HUES64 (cell line): ENCODE measurements at regions not wholly inside any gene's neighbourhood (a gene's known extent, or its start where the extent isn't known, plus 50 kb on each side); places are given as distances from the start of the nearest gene placed in this dataset.

Experiments used
- H3K27ac ChIP-seq: 2 replicates; pipeline ENCODE4 v1.7.0; 2013; ENCODE audit warnings: low read depth, low read length, inconsistent platforms
- H3K27me3 ChIP-seq: 2 replicates; pipeline ENCODE4 v1.6.1; 2013; ENCODE audit warnings: mild to moderate bottlenecking, low read length; ENCODE audit not compliant: insufficient read depth
- H3K36me3 ChIP-seq: 2 replicates; pipeline ENCODE4 v1.6.1; 2013; ENCODE audit warnings: mild to moderate bottlenecking, low read length; ENCODE audit not compliant: insufficient read depth
- H3K4me1 ChIP-seq: 2 replicates; pipeline ENCODE4 v1.6.1; 2013; ENCODE audit warnings: mild to moderate bottlenecking, low read length, moderate library complexity; ENCODE audit not compliant: insufficient read depth
- H3K4me3 ChIP-seq: 2 replicates; pipeline ENCODE4 v1.5.1; 2013; ENCODE audit warnings: mild to moderate bottlenecking, low read length, moderate library complexity
- H3K9ac ChIP-seq: 2 replicates; pipeline ENCODE4 v1.6.1; 2013; ENCODE audit warnings: mild to moderate bottlenecking, low read depth, low read length
- H3K9me3 ChIP-seq: 2 replicates; pipeline ENCODE4 v1.6.1; 2013; ENCODE audit warnings: low read depth, low read length; ENCODE audit not compliant: insufficient read depth
- WGBS: fragments of 150-250, 120-280 bp; methylation state at CpG from one replicate; pipeline ENCODE4 v1.1.7; 2013; ENCODE audit warnings: missing lambda C conversion rate; 5-methylcytosine and 5-hydroxymethylcytosine counted together

DNA sequence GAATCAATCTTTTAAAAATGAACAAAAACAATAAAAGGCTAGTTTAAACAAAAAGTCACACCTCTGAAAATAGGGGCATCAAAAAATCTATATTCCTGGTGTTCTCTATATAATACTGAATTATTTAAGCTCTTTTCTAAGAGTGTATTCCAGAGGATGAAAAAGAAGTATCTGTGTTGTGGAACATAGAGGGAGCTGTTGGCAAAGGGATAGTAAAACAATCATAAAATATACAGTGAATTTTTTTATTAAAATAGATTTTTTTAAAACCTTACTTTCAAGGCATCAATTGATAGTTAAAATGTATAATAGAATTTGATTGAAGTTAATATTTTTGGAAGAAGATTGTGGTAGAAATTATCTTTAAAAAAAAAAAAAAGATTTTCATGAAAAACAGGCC, 1409.1 kb upstream of the CELF2 start:
- Histone ChIP-seq H3K27me3 (no peaks in the 10 kb centered on the region), H3K27ac (no peak overlapping the region), H3K9me3 (no peaks in the 10 kb centered on the region), H3K4me1 (peaks cover 26% of the 10 kb centered on the region), H3K9ac (no peak overlapping the region), H3K4me3 (no peak overlapping the region), H3K36me3 (no peaks in the 10 kb centered on the region)

DNA sequence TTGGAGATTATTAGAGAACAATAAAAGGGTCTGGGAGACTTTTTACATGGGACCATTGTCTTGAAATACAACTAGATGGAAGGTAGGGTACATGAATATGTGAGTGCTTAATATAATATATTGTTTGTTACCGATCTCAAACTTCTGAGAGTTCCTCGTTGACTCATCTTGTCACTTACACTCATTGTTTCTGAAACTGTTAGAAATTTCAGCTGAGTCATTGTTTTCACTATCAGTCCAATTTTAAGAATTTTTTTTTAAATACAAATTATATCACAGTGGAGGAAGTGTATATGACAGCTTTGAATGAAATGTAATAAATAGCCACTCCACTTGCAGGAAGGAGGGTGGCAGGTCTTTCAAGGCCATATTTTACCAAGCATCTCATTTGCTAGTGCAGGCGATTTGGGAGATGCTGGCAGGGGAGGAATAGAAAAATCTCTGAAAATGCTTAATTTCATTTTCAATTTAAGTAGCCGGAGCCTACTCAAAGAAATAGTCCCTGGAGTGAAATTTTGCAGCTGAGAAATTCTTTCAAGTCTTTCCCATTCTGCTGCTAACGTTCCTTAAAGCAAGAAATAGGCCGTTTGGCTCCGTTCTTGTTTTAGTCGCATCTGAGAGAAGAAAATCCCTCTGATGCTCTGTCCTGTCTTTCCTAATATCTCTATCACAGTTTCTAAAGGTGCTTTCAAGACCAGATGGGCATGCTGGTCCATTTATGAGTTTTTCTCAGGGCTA, 1404.2 kb upstream of the CELF2 start:
- Histone ChIP-seq H3K9me3 (no peaks in the 10 kb centered on the region), H3K27ac (no peak overlapping the region), H3K4me1 (0 out of 2 replicates have a peak, but pooled peaks cover 5% of the 10 kb centered on the region), H3K36me3 (no peaks in the 10 kb centered on the region), H3K4me3 (no peak overlapping the region), H3K27me3 (no peaks in the 10 kb centered on the region), H3K9ac (no peak overlapping the region)
- WGBS, result 98% methylated on average over 8 of the region's 8 CpGs

- H3K9me3 ChIP-seq, result peaks cover 6% of the 10 kb centered on the region; the same call in 1 of the 2 replicates
- no peaks in the 10 kb centered on the region for H3K36me3 ChIP-seq
- 95% methylated on average over 3 of the region's 3 CpGs for WGBS
- H3K4me3 ChIP-seq, result no peak overlapping the region
- H3K4me1 ChIP-seq, result no peaks in the 10 kb centered on the region
- no peak overlapping the region for H3K27ac ChIP-seq
- no peak overlapping the region for H3K9ac ChIP-seq
- H3K27me3 ChIP-seq, result no peaks in the 10 kb centered on the region
These were observed 1402.5 kb upstream of the CELF2 start for GRCh38 chr10:9615189-9615588.

DNA sequence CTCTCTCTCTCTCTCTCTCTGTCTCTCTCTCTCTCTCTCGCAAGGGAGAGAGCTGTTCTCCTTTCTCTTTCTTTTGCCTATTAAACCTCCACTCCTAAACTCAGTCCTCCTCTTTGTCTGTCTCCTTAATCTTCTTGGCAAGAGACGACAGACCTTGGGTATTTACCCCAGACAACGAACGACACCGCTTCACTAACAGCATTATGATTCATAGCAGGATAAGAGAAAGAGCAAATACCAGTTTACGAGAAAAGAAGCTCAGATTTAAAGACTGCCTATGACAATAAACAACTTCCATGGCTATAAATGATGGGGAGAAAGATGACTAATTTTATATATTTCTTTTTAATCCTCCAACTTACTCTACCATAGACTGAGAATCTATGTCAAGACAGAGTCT, 1396.5 kb upstream of the CELF2 start:
- H3K36me3 ChIP-seq, result no peaks in the 10 kb centered on the region
- H3K4me1 ChIP-seq, result no peaks in the 10 kb centered on the region; the same call in 1 of the 2 replicates
- no peak overlapping the region for H3K4me3 ChIP-seq
- WGBS, result 90% methylated on average over 5 of the region's 6 CpGs
- H3K9me3 ChIP-seq, result peaks cover 6% of the 10 kb centered on the region; the same call in 1 of the 2 replicates
- no peak overlapping the region for H3K27ac ChIP-seq
- H3K9ac ChIP-seq, result no peak overlapping the region
- no peaks in the 10 kb centered on the region for H3K27me3 ChIP-seq

DNA sequence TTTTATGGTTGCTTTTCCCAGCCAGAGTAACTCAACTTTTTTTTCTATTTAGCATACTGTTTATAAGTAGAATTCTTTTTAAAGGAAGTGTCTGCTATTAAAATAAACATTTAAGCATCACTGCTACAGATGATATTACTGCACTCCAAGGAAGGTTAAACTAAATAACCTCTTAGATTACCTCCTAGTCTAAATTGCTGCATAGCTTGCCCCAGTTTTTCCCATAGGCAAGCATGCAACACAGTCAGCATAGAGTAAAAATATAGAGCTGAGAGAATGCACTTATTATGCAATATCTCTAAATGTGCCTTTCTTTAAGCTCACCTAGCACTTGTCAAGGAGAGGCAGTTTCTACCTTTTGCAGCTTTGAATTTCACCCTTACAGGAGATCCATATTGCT, 1392.4 kb upstream of the CELF2 start:
- H3K4me3 ChIP-seq, result no peak overlapping the region
- no peaks in the 10 kb centered on the region for H3K27me3 ChIP-seq
- no peaks in the 10 kb centered on the region for H3K9me3 ChIP-seq
- H3K36me3 ChIP-seq, result no peaks in the 10 kb centered on the region
- peaks cover 7% of the 10 kb centered on the region; the same call in 1 of the 2 replicates for H3K4me1 ChIP-seq
- no peak overlapping the region for H3K27ac ChIP-seq
- no peak overlapping the region for H3K9ac ChIP-seq

DNA sequence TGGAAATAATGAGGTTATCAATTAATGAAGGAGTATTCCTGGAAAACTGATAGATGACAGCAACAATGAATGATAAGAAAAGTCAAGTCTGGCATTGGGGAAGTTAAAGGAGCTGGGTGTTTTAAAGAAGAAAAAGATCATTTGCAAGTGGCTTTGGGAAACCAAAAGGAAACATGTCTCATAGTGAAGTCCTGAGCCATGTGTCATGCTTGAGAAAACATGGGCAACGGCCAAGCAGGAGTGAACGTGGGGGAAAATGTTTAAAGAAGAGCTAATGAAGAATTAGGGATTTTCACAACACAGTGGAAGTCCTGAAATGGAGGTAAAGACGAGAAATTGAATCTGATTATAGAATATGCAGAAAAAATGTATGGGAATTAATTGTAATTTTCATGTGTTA, 1383.2 kb upstream of the CELF2 start:
- H3K9ac ChIP-seq, result no peak overlapping the region
- 88% methylated on average over 3 of the region's 3 CpGs for WGBS

DNA sequence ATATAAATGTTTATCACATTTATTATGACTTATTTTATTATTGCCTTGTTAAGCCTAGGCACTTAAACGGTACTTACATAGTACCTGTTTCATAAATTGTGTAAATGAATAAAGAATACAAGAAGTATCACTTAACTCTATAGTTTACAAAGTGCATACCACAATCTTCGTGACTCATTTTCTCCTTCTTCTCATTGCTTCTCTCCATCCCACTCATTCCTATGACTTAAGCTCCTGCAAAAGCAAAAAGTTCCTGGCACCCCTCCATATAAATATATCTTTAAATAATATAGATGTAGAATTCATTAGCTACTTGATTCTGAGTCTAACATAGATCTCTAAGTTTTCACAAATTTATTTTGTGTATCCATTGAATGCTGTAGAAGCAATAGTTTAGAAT, 1382.0 kb upstream of the CELF2 start:
- no peaks in the 10 kb centered on the region for H3K4me1 ChIP-seq
- WGBS, result 96% methylated on average over 1 of the region's 2 CpGs
- H3K9ac ChIP-seq, result no peak overlapping the region
- H3K4me3 ChIP-seq, result no peak overlapping the region
- no peaks in the 10 kb centered on the region for H3K9me3 ChIP-seq
- H3K27me3 ChIP-seq, result no peaks in the 10 kb centered on the region
- no peaks in the 10 kb centered on the region for H3K36me3 ChIP-seq
- H3K27ac ChIP-seq, result no peak overlapping the region

More for the DNA sequence above, 1383.2 kb upstream of the CELF2 start:
- Histone ChIP-seq H3K9me3 (no peaks in the 10 kb centered on the region), H3K27me3 (no peaks in the 10 kb centered on the region), H3K4me1 (no peaks in the 10 kb centered on the region), H3K27ac (no peak overlapping the region), H3K36me3 (no peaks in the 10 kb centered on the region), H3K4me3 (no peak overlapping the region)

DNA sequence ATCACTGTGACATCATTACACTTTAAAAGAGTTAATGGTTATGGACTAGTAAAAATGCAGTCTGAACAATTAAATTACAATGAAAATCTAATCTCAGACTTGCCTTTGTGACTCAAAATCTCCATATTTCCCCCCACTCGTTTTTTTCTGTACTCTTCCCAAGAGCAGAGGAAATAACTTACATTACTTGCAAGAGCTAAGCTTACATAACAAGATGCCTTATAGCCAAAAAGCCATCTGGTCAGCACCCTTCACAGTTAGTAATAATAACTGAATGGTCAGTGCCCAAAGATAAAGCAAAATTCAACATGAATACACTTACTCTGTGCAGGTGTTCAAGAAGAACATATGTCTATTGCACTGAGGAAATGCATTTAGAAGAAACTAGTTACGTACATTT, 1381.5 kb upstream of the CELF2 start:
- Histone ChIP-seq H3K27me3 (no peaks in the 10 kb centered on the region), H3K36me3 (no peaks in the 10 kb centered on the region), H3K9me3 (no peaks in the 10 kb centered on the region), H3K4me1 (no peaks in the 10 kb centered on the region), H3K4me3 (no peak overlapping the region), H3K9ac (no peak overlapping the region), H3K27ac (no peak overlapping the region)
- 89% methylated on average over 1 of the region's 2 CpGs for WGBS

GRCh38 chr10:9643782-9644181, 1373.9 kb upstream of the CELF2 start:
- no peak overlapping the region for H3K9ac ChIP-seq
- H3K4me1 ChIP-seq, result peaks cover 6% of the 10 kb centered on the region; the same call in 1 of the 2 replicates
- H3K4me3 ChIP-seq, result no peak overlapping the region
- no peak overlapping the region for H3K27ac ChIP-seq
- no peaks in the 10 kb centered on the region for H3K27me3 ChIP-seq
- no peaks in the 10 kb centered on the region for H3K36me3 ChIP-seq
- peaks cover 25% of the 10 kb centered on the region for H3K9me3 ChIP-seq
- 94% methylated on average over 1 of the region's 1 CpG for WGBS

- no peak overlapping the region for H3K27ac ChIP-seq
- H3K9ac ChIP-seq, result no peak overlapping the region
- no peak overlapping the region for H3K4me3 ChIP-seq
- no peaks in the 10 kb centered on the region for H3K36me3 ChIP-seq
- no peaks in the 10 kb centered on the region for H3K27me3 ChIP-seq
- WGBS, result 94% methylated on average over 3 of the region's 3 CpGs
- H3K4me1 ChIP-seq, result peaks cover 6% of the 10 kb centered on the region; the same call in 1 of the 2 replicates
- peaks cover 25% of the 10 kb centered on the region for H3K9me3 ChIP-seq
These were observed 1372.3 kb upstream of the CELF2 start for GRCh38 chr10:9645404-9645803.

DNA sequence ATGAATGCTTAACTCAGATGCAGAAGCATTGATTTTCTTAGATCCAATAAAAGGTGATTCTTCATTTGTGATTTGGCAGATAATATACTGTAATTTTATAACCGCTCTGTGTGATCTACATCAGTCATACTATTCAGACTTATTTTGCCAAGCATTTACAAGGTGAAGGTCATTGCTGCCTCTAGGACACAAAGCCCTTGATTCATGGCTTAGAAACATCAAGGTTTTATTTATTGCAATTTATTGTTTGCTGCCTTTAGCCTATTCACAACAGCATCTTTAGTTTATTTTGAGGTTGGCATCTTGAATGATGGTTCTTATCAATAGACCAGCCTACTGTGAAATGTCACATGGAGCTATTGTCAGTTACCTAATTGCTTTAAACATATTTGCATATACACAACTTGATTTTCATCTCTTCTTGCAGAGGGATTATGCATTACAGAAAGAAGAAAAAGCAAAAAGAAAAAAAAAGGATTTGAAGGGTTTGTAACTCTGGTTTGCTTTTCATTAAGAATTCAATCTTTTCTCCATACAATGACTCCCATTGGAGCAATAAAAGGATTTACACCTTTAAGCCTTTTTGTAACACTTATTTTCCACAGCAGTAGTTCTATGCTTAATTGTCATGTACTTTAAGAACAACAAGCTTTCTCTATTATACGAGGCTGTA, 1371.6 kb upstream of the CELF2 start:
- 93% methylated on average over 1 of the region's 2 CpGs for WGBS
- H3K9ac ChIP-seq, result no peak overlapping the region
- H3K4me1 ChIP-seq, result peaks cover 6% of the 10 kb centered on the region; the same call in 1 of the 2 replicates
- no peak overlapping the region for H3K4me3 ChIP-seq
- H3K36me3 ChIP-seq, result no peaks in the 10 kb centered on the region
- H3K27me3 ChIP-seq, result no peaks in the 10 kb centered on the region
- H3K27ac ChIP-seq, result no peak overlapping the region
- peaks cover 25% of the 10 kb centered on the region for H3K9me3 ChIP-seq
